ENCODE measurements at regions not wholly inside any gene's neighbourhood (a gene's known extent, or its start where the extent isn't known, plus 50 kb on each side); places are given as distances from the start of the nearest gene placed in this dataset.
"Not testable (repeated sequence)": the region's sequence is repeated elsewhere in the genome, so short reads cannot be mapped to it uniquely, and the experiment has no call there.

DNA sequence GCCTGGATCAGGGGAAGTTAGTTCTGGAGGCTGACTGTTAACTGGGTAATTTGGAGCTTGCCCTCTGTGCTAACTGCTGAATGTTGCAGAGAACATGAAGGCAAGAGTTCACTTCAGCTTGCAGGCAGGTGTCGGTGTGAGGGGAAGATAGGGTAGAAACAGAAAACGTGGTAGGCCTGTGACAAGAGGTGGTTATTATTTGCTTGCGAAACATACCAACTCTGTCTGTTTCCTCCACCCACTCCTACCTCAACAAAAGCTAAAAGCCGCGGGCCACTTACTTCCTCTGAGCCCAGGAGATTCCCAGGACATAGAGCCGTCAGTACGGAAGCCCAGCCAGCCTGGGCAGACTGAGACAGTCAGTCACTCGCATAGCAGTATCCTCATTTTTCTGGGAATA lies 119.2 kb upstream of the ABCC4 start:
- no peak overlapping the region for H3K27ac Mint-ChIP-seq
- DNase-seq, result no peak

GRCh38 chr13:95426631-95427030 lies 125.4 kb upstream of the ABCC4 start:
- ATAC-seq, result no peak

More for the DNA sequence above, 119.2 kb upstream of the ABCC4 start:
- Mint-ChIP-seq H3K27me3 (no peaks in the 10 kb centered on the region), H3K4me3 (no peak overlapping the region), H3K9me3 (no peaks in the 10 kb centered on the region), H3K4me1 (peaks cover 6% of the 10 kb centered on the region)
- peak; percentile 31 for ATAC-seq

DNA sequence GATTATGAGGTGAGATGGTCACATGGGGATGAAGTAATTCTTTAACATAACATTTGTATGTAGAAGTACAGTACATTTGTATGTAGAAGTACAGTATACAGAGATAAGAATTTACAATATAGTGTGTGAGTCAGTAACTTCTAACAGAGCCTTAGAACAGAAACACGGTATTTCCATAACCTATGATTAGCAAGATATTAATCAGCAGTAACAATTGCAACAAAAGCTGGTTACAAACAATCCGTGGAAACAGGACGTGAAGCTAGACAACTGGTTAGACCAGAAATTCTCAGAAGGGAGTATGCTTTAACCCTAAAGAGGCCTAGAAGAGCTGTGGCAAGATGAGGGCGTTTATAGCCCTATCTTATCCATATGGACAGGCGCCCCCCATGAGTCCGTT lies 122.0 kb upstream of the CLDN10 start:
- not testable (repeated sequence) for ATAC-seq, H3K9me3 Mint-ChIP-seq, H3K4me3 Mint-ChIP-seq, H3K4me1 Mint-ChIP-seq, DNase-seq, H3K27ac Mint-ChIP-seq, H3K27me3 Mint-ChIP-seq

More at GRCh38 chr13:95426631-95427030, 125.4 kb upstream of the ABCC4 start:
- Mint-ChIP-seq H3K4me1 (no peaks in the 10 kb centered on the region), H3K27ac (no peak overlapping the region), H3K27me3 (peaks cover 9% of the 10 kb centered on the region), H3K4me3 (no peak overlapping the region), H3K9me3 (no peaks in the 10 kb centered on the region)
- DNase-seq, result no peak

DNA sequence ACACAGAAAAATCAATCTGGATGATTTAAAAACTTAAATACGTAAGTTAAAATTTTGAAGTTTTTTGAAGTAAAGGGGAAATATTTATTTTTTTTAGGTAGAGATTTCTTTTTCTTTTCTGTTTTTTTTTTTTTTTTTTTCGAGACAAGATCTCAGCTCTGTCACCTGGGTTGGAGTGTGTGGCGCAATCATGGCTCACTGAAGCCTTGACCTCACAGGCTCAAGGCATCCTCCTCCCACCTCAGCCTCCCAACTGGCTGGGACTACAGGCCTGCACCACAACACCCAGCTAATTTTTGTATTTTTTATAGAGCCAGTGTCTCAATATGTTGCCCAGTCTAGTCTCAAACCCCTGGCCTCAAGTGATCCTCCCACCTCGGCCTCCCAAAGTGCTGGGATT lies 120.4 kb upstream of the CLDN10 start:
- DNase-seq (no peak), ATAC-seq (no peak)
- Mint-ChIP-seq H3K27me3 (peaks cover 9% of the 10 kb centered on the region), H3K4me1 (no peaks in the 10 kb centered on the region), H3K27ac (peak overlapping the region in 1 of 2 donors; percentile 25), H3K9me3 (no peaks in the 10 kb centered on the region), H3K4me3 (no peak overlapping the region)

- H3K4me1 Mint-ChIP-seq, result no peaks in the 10 kb centered on the region
Observed at GRCh38 chr13:95433537-95433936, 119.0 kb upstream of the CLDN10 start.

GRCh38 chr13:95434111-95434510 lies 118.4 kb upstream of the CLDN10 start:
- Mint-ChIP-seq H3K4me1 (no peaks in the 10 kb centered on the region), H3K9me3 (no peaks in the 10 kb centered on the region), H3K27me3 (peaks cover 6% of the 10 kb centered on the region), H3K4me3 (no peak overlapping the region), H3K27ac (peak overlapping the region in 1 of 2 donors; percentile 1)
- ATAC-seq, result no peak
- DNase-seq, result no peak

More at GRCh38 chr13:95433537-95433936, 119.0 kb upstream of the CLDN10 start:
- no peaks in the 10 kb centered on the region for H3K9me3 Mint-ChIP-seq
- ATAC-seq (no peak), DNase-seq (no peak)
- no peak overlapping the region for H3K27ac Mint-ChIP-seq
- peaks cover 9% of the 10 kb centered on the region for H3K27me3 Mint-ChIP-seq
- no peak overlapping the region for H3K4me3 Mint-ChIP-seq

- DNase-seq, result no peak
- H3K4me3 Mint-ChIP-seq, result no peak overlapping the region
- no peaks in the 10 kb centered on the region for H3K27me3 Mint-ChIP-seq
- ATAC-seq, result no peak
- H3K9me3 Mint-ChIP-seq, result no peaks in the 10 kb centered on the region
- no peaks in the 10 kb centered on the region for H3K4me1 Mint-ChIP-seq
- no peak overlapping the region for H3K27ac Mint-ChIP-seq
Observed at GRCh38 chr13:95437561-95437960, 115.0 kb upstream of the CLDN10 start.

DNA sequence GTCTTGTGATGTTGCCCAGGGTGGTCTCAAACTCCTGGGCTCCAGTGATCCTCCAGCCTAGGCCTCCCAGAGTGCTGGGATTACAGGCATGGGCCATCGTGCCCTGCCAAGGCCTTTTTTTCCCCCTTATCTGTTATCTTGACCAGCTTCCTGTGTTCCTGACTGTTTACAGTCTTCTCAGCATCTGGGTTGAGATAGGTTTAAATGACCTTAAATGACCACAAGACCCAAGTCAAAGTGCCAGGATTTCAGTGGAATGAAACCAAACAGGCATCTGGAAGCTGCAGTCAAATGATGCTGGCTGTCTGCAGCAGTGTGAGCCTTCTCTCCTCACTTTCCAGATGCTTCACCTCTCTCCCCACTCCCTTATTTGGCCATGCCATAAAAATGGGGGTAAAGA lies 114.2 kb upstream of the CLDN10 start:
- Mint-ChIP-seq H3K9me3 (no peaks in the 10 kb centered on the region), H3K4me3 (no peak overlapping the region), H3K4me1 (no peaks in the 10 kb centered on the region), H3K27me3 (peaks cover 4% of the 10 kb centered on the region), H3K27ac (no peak overlapping the region)
- no peak for ATAC-seq
- DNase-seq, result no peak

DNA sequence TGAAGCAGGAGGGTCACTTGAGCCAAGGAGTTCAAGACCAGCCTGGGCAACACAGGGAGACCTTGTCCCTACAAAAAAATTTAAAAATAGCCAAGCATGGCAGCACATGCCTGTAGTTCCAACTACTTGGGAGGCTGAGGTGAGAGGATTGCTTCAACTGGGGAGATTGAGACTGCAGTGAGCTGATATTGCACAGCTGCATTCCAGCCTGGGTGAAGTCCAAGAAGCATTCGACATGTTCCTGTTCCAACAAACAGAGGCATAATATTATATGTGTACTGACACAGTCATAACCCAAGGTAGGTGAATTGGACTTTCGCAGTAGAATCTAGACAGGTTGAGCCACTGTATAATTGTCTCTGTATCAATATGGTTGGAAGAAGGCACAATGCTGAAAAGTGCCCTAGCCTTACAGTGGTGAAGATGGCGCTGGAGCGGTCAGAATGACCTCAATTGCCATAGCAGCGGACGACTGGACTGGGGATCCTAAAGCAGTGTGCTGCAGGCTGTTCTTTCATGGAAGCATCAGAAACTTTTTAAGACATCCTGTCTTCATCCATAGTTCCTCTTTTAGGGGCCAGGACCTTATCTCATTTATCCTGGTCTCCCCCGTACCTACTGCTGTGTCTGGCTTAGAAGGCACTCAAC lies 112.0 kb upstream of the CLDN10 start:
- H3K9me3 Mint-ChIP-seq, result no peaks in the 10 kb centered on the region
- ATAC-seq (no peak), DNase-seq (no peak)

GRCh38 chr13:95441326-95441725 lies 111.2 kb upstream of the CLDN10 start:
- H3K9me3 Mint-ChIP-seq, result no peaks in the 10 kb centered on the region
- no peak for ATAC-seq
- no peak overlapping the region for H3K27ac Mint-ChIP-seq
- H3K4me3 Mint-ChIP-seq, result no peak overlapping the region
- H3K4me1 Mint-ChIP-seq, result no peaks in the 10 kb centered on the region
- H3K27me3 Mint-ChIP-seq, result peaks cover 7% of the 10 kb centered on the region
- no peak for DNase-seq

More for the DNA sequence above, 112.0 kb upstream of the CLDN10 start:
- Mint-ChIP-seq H3K27me3 (peaks cover 7% of the 10 kb centered on the region), H3K4me1 (no peaks in the 10 kb centered on the region), H3K4me3 (no peak overlapping the region), H3K27ac (no peak overlapping the region)

DNA sequence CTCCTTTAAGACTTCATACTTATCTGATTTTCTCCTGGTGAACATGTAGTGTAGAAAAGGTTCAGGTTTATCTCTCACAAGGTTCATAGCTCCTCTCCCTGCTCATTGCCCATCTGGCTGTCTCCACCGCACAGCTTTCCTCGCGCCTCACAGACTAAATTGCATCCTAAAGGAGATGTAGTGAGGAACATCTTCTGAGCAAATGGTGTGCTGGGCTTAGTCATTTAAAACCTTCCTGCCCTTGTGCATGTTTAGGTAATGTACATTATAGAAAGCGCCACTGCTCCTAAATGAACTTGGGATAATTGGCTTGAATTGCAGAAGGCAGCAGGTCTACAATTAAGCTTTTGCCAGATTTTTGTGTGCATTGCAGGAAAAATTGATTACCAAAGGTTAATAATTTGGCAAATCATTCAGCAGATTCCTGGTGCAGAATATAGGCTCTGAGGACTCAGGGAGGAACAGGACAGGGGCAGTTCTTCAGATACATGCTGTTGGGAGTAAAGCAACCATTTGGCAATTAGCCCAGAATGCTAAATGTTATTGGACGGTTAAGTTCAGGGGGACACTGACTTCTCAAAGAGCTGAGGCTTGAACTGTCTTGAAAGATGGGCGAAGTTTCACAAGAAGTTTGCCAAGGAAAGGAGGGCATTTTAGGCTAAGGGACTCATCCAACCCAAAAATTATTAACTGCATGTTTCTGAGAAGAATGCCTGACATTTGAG lies 108.4 kb upstream of the CLDN10 start:
- ATAC-seq, result no peak
- no peak for DNase-seq
- Mint-ChIP-seq H3K4me1 (peaks cover 7% of the 10 kb centered on the region), H3K27me3 (peaks cover 15% of the 10 kb centered on the region), H3K4me3 (no peak overlapping the region), H3K9me3 (no peaks in the 10 kb centered on the region), H3K27ac (no peak overlapping the region)

DNA sequence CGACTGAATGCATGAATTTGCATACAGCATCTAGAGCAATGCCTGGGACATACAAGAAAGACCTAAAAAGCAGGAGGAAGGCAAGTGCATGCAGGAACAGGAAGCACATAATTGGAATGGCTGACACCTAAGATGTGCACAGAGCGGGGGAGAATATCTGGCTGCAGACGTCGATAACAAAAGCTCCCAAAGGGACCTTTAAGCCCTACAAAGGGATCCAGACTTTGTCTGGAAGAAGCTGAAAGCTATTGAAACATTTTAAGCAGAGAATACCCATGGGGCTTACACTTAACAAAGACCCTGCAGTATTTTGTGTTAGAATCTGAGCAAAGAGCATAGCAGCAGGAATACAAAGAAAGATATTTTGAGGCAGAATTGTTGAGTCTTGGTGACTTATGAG lies 107.4 kb upstream of the CLDN10 start:
- Mint-ChIP-seq H3K4me3 (no peak overlapping the region), H3K27ac (no peak overlapping the region), H3K27me3 (peaks cover 16% of the 10 kb centered on the region), H3K9me3 (no peaks in the 10 kb centered on the region), H3K4me1 (peaks cover 7% of the 10 kb centered on the region)
- ATAC-seq (no peak), DNase-seq (no peak)

DNA sequence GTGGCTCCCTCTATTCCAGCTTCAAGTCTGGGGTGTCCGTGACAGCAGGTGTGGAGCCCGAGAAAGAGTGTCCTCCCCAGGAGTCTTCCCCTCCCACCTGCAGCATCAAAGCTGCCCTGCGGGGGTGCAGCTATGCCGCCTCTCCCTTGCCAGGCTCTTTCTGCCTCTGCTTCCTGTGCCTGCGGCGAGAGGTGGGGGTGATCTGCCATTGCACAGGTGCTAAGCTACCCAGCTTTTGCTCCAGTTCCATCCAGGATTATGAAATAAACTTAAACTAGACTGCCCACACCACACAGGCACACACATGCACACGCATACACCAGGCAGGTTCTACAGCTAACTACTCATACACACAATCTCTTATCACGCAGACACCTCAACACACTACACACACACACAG lies 104.7 kb upstream of the CLDN10 start:
- no peak overlapping the region for H3K4me3 Mint-ChIP-seq
- DNase-seq, result no peak
- peak; percentile 24 for ATAC-seq
- H3K27me3 Mint-ChIP-seq, result peaks cover 24% of the 10 kb centered on the region
- peaks cover 7% of the 10 kb centered on the region for H3K4me1 Mint-ChIP-seq
- no peak overlapping the region for H3K27ac Mint-ChIP-seq
- no peaks in the 10 kb centered on the region for H3K9me3 Mint-ChIP-seq

DNA sequence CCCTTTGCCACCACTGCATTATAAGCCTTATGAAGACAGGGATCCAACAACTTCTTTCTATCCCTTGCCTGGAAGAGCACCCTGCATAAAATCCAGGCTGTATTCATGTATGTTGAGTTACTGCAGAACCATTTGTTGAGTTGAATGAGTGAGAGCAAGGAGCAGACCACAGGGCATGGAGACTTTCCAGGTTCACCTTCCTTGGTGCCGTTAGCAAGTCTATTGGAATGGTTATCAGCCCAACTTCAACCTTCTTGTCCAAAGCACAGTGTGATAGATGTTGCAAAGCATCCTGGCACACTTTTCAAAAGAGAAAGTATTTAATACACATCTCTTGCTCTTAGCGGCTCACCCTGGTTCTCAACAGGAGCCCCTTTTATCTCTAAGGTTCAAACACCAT lies 100.9 kb upstream of the CLDN10 start:
- DNase-seq (no peak), ATAC-seq (no peak)
- Mint-ChIP-seq H3K4me1 (peaks cover 16% of the 10 kb centered on the region), H3K27ac (no peak overlapping the region), H3K4me3 (no peak overlapping the region), H3K27me3 (peaks cover 33% of the 10 kb centered on the region), H3K9me3 (no peaks in the 10 kb centered on the region)

GRCh38 chr13:95452375-95452774 lies 100.1 kb upstream of the CLDN10 start:
- no peak overlapping the region for H3K4me3 Mint-ChIP-seq
- DNase-seq, result no peak
- H3K9me3 Mint-ChIP-seq, result no peaks in the 10 kb centered on the region
- H3K27me3 Mint-ChIP-seq, result peaks cover 33% of the 10 kb centered on the region
- peaks cover 24% of the 10 kb centered on the region for H3K4me1 Mint-ChIP-seq
- ATAC-seq, result no peak
- no peak overlapping the region for H3K27ac Mint-ChIP-seq

DNA sequence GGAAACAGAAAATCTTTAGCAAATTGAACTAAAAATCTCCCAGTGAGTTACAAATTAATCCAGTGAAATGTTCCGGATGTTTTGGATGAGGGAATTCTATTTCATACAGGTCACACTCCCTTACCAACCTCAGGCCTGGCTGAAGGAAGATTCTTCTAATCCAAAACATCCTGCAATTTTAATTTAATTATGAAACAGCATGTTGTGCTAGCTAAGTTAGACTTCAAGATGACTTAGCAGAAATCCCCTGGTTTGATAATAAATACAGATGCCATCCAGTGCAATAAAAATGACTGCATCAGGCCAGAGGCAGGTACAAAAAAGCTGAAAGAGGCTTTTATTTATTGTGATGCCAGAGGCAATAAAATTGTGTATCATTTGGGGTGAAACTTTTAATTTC lies 96.7 kb upstream of the CLDN10 start:
- DNase-seq, result no peak
- peaks cover 27% of the 10 kb centered on the region for H3K4me1 Mint-ChIP-seq
- peaks cover 14 to 26% of the 10 kb centered on the region in 2 donors for H3K9me3 Mint-ChIP-seq
- no peak overlapping the region for H3K4me3 Mint-ChIP-seq
- no peak for ATAC-seq
- H3K27ac Mint-ChIP-seq, result no peak overlapping the region
- H3K27me3 Mint-ChIP-seq, result peaks cover 17% of the 10 kb centered on the region

Data from stimulated activated naive CD8-positive, alpha-beta T cell treated with anti-CD3 and anti-CD28 coated beads, Interleukin-15, amount 100 ng/mL, for 72 hours (primary cell).